ENCODE measurements at regions not wholly inside any gene's neighbourhood (a gene's known extent, or its start where the extent isn't known, plus 50 kb on each side); places are given as distances from the start of the nearest gene placed in this dataset.

DNA sequence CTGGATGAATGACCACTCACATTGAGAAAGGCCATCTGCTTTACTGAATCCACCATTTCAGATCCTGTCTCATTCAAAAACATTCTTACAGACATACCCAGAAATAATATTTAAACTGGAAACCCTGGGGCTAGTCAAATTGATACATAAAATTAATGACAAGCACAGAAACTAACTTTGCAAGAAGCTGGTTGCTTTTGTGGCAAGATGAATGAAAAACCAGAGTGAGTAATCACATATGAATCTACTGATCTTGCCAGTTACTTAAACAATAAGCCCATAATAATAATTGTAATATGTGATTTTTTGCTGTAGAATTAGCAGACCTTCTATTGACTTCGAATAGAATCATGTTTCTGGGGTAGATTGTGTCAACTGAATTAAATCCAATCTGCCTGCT lies 235.1 kb downstream of the PPARGC1A start:
- DNase-seq = no peak

DNA sequence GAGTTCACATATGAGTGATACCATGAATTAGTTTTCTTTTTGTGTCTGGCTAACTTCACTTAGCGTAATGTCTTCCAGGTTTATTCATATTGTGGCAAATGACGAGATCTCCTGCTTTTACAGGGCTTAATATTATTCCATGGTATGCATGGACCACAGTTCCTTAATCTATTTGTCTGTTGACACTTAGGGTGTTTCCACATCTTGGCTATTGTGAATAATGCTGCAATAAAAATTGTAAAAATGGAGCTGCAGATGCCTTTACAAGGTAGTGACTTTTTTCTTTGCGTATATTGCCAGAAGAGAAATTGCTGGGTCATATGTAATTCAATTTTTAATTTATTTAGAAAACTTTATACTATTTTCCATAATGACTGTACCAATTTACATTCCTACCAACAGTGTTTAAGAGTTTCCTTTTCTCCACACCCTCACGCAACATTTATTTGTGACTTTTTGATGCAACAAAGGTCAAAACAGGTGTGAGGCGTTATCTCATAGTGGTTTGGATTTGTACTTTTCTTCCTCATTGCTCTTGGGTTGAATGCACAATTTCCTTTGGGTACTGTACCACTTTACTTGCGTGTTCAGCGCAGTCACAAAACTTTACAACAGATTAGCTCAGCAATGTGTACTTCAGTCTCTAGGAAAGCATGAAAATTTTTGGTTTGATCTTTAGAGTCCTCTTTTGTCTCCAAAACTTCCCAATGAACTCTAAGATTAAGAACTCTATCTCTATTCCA lies 240.8 kb downstream of the PPARGC1A start:
- DNase-seq = no peak

DNA sequence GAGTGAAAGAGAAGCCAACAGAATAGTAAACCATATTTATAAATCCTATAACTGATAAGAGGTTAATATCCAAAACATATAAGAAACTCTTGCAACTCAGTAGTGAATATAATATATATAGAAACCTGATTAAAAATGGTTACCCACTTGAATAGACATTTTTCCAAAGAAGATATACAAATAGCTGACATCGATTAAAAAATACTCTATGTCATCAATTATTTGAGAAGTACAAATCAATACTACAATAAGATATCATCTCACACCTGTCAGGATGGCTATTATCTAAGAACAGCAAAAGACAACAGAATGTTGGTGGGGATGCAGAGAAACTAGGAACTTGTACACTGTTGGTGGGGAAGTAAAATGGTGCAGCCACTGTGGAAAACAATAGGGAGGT lies 254.4 kb downstream of the PPARGC1A start:
- no peak for DNase-seq

DNA sequence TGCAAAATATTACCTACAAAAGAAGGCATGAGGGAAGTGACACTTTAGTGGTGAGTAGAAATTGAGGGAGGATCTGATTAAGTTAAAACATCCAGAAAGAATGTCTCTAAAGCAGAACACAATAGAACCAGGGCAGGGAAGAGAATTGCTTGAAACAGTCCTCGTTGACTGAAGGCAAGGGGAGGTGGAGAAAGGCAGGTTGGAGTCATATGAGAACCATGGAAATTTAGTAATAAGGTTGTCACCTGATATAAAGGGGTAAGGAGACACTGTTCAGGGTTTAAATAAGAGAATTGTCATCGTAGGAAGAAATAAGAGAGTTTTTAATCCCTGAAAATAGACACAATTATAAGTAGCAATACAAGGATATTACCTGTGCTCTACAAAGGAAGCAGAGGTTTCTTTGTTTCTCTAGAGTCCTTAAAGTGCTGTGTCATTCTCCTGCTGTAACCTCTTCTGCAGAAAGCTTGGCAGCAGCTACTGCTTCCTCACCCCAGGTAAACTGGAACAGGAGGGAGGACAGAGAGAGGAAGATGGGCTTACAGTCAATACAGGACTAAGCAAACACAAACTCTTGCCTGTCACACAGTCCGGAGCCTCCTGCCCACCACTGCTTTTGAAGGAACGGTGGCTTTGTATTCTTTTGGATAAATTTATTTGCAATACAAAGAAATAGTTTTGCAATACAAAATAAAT lies 258.4 kb downstream of the PPARGC1A start:
- DNase-seq = no peak

DNA sequence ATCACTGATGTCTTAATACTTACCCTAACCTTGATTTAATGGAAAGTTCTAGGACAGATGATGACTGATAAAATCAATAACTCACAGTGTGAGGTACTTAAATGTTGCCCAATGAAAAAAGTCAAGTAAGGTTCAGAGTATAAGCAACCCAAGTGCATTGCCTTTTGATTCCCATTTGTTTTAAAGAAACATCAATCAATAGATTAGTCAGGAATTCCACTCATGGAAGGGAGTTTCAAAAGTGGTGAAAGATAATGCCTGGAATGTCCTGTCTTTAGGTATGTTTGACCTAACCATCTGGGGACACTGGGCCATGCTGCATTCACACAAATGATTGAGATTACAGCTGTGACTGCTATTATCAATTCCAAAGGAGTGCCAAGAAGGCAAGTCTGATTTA lies 259.7 kb downstream of the PPARGC1A start:
- DNase-seq = no peak

DNA sequence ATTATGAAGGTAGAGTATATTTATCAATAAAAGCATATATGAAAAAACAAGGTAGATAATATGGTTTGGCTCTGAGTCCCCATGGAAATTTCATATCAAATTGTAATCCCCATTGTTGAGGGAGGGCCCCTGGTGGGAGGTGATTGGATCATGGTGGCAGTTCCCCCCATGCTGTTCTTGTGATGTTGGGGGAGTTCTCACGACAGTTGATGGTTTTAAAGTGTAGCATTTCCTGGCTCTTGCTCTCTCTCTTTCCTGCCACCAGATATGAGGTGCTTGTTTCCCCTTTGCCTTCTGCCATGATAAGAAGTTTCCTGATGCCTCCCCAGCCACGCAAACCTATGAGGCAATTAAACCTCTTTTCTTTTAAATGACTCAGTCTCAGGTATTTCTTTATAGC lies 260.4 kb downstream of the PPARGC1A start:
- DNase-seq = no peak

DNA sequence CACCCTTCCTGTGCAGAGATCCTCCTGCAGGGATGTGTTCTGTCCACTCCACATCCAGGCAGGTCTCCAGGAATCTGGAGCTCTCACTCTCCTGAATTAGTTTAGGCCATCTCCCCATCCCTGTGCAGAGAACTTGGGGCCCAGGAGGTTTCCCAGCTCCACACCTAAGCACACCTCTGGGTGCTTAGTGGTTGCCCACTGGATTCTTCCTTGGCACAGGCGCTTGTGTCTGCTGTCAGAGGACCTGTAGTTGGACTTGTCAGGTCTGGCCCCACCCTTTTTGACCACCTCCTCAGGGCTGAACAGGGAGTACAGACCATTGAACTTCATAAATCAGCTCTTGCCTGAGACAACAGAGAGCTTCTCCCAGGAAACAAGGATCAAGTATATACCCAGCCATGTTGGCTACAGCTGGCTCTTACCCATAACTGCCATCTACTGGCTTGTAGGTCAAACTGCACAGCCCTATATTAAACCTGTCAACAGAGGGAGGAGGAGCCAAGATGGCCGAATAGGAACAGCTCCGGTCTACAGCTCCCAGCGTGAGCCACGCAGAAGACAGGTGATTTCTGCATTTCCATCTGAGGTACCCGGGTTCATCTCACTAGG lies 275.5 kb downstream of the PPARGC1A start:
- DNase-seq = peak; percentile 5 to 49

DNA sequence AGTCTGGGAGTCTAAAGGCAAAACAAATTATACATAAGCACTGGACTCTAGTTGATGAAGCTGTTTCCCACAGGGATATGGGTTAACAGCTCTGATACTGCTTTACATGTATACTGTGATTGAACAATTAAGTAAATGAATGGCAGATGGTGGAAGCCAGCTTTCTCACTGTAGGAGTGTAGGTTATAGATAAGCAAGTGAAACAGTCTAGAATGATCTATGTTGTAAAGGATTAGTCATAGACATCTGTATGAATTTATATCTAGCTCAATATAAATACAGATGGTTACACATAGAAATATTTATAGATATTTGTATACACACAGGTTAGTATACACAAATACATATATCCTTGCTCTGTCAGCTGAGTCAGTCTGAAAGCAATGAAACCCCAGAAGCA lies 276.1 kb downstream of the PPARGC1A start:
- no peak for DNase-seq

DNA sequence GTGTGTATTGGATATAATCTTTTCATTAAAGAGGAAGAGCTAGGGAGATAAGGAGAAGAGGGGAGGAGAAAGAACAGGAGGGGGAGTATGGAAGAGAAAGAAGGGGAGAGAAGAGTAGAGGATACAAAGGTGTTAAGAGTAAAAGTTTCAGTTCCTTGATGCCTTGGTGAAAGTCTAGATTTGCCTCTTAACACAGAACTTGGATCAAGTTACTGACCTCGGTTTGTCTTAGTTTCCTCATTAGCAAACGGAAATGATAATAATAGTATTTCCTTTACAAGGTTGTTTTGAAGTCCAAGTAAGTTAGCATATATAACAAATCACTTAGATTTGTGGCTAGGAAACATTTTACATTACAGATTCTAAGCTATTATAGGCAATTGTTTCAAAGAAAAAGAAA lies 287.1 kb downstream of the PPARGC1A start:
- no peak for DNase-seq

DNA sequence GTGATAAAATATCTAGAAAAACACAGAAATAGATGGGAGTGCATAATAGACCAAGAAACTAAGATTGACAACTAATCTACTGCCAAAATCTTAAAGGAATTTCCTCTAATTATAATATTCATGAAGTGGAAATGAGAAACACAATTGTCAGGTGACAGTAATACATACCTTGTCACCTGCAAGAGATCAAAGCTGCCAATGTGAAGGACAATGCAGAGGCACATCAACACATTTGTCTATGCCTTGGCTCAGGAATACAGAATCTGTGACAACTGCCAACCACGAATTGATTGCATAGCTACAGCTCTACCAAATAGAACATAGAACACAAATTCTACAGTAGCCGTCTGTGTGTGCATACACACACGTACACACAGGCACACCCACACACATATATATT lies 295.7 kb downstream of the PPARGC1A start:
- no peak for DNase-seq

DNA sequence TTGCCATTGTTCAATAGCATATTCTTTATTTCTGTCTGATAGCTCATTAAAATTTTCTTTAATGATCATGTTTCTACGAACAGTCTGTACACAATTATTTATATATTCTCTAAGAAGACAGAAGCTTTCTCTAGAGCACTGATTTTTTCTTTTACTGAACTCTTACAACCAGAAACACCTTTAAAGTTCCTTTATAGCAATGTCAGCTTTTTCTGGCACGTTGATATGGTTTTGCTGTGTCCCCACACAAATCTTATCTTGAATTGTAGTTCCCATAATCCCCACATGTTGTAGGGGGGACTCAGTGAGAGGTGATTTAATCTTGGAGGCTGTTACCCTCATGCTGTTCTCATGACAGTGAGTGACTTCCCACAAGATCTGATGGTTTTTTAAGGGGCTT lies 299.4 kb downstream of the PPARGC1A start:
- no peak for DNase-seq

DNA sequence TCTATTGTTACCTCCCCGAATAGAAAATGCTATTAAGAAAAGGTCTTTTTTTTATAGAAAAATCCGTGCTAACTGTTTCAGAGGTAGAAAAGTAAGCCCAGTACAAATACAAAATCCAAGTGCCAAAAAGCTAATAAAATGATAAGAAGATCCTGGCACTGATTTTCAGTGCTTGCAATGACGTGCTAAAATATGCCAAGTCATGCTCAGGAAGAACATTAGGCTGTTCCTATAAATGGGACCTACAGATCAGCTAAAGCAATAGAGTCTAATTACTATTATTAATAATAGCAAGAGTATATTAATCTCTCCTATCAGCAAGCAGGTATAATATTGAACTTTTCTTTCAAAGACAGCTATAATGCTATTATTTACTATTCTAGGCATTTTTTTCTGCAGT lies 305.8 kb downstream of the PPARGC1A start:
- no peak for DNase-seq

DNA sequence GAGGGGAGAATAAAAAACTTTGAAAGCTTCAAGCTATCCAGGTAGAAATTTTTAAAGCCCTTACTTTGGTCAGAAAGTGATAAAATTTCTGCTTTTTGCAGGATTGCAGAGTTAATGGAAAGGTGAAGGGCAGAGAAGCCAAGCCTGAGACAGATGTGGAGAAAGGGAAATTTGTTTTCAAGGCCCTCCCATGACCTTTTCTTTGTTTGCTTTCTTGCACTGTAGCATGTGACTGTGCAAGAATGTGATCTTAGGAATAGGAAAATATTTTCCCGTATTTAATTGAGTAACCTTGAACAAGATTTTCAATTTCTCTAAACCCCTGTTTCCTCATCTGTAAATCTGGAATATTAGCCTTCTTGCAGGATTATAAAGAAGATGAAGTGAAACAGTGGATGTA lies 307.2 kb downstream of the PPARGC1A start:
- no peak for DNase-seq

DNA sequence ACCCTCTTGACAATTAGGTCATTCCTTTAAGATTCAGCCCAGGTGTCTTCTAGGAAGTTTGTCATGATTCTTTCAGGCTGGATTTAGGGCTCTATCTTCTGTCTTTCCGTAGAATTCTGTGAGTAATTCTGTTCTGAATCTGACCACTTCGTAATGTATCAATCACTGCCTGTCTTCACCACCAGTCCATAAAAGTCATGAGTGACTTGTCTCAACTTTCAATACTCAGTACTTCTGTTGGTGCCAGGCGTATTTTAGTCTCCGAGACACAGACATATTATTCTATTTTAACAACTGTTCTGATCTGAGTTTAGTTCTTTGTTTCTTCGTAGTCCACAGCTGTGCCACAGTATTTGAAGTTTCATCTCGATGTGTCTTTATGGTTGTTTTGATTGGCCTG lies 310.7 kb downstream of the PPARGC1A start:
- no peak for DNase-seq

DNA sequence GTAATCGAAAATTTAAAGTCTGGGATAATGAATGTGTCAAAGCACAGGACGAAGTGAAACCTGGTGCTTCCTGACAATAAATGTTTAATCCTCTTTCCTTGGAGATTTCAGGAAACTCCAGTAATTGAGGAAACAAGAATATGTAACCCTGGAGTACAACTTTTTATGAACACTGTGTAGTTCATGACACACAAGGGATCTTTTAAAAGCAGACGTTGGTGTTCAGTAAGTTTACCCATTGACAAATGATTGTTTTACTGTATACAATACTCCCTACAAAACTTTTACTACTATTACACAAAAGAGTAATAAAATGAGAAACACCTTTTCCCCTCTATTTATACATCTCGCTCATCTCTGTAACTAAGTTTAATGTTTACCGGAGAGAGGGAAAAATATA lies 312.4 kb downstream of the PPARGC1A start:
- no peak for DNase-seq

DNA sequence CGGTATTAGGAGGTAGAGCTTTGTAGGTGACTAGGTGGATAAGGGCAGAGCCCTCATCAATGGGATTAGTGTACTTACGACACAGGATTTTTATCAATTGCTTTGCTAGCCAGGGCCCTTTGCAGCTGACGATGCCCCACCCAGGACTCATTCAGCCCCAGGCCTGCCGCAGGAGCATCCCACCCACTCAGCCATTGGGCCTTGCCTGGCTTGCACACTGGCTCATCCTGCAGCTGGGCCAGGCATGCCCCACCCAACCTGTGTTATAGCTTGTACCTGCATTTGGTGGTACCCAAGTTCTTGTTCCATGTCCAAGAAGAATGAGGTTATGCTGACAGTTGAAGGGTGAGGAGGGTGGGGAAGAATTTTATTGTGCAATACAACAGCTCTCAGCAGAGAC lies 317.5 kb downstream of the PPARGC1A start:
- no peak for DNase-seq

DNA sequence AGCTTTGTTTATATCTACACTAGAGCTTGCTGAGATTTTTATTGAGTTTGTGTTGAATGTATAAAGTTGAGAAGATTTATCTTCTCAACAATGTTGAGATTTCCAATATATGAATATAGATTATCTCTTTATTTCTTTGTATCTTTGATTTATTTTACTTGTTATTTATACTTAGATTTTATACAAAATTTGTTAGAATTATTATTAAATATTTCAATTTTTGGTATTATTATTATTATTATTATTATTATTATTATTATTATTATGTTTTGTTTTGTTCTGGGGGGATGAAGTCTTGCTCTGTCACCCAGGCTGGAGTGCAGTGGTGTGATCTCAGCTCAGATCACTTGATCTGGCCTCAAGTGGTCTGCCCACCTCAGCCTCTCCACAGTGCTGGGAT lies 322.5 kb downstream of the PPARGC1A start:
- no peak for DNase-seq

DNA sequence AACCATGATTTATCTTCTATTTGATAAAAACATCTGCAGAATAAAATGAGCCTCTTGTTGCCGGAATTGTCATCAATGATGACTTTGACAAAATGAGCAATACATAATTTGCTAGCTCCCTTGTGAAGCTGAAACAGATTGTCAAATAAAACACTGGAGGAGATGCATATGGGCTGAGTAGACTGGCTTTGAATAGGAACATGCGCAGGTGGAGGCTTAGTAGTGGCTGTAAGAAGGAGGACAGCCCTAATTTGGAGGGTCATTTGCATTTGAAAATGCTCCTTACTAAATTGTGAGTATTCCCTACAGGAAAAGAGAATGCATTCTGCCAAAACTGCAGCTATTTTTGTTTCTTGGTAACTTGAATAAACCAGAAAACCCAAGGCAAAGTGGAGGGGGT lies 329.1 kb downstream of the PPARGC1A start:
- no peak for DNase-seq

DNA sequence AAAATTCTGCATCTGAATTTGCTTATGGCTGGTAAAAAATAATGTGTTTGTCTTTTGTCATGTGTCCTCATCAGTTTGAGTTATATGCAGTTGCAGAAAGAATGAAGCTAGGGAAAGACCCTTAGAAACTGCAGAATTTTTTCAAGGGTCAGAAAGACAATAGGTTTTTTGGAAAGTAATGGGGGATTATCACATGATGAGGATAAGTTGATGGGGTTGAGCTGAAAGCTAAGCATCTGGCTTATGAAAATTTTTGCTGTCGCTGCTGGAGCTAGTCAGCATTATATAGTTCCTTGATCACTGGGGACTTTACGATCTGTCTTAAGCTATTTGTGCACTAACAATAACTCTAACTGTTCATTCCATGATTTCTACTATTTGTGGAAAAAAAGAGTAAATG lies 331.7 kb downstream of the PPARGC1A start:
- DNase-seq = no peak

DNA sequence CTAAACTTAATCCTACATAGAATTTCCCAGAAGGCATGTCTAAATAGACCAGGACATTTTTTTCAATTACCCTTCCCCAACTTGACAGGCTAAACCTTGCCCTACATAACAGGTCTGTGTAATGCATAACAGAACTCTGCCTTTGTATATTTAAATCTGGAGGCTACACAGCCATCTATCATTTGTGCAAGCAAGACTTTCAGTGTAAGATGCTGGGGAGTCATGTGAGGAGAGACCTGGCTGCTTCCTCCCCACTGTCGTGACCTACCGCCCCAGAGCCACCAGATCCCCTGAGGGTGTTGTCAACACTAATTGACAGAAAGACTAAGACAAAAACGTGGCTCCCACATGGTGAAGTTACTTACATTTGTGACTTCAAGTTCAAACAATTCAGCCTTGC lies 342.2 kb downstream of the PPARGC1A start:
- no peak for DNase-seq

DNA sequence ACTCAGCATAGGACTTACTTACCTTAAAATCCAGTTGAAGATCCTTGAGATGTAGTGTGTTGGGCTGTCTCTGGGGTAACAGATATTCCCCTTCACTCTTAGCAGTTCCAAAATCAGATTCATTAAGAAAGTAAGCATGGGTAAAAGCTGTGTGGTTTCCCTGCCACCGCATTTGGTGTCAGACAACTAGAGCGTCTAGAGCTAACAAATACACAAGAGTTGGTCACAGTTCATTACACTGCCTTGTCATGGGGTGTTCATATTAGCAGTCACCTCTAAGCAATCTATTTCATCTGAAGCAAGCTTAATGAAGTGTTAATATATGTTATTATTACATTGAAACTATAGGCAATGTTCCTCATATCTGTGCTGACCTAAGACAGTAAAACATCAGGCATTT lies 342.8 kb downstream of the PPARGC1A start:
- no peak for DNase-seq

DNA sequence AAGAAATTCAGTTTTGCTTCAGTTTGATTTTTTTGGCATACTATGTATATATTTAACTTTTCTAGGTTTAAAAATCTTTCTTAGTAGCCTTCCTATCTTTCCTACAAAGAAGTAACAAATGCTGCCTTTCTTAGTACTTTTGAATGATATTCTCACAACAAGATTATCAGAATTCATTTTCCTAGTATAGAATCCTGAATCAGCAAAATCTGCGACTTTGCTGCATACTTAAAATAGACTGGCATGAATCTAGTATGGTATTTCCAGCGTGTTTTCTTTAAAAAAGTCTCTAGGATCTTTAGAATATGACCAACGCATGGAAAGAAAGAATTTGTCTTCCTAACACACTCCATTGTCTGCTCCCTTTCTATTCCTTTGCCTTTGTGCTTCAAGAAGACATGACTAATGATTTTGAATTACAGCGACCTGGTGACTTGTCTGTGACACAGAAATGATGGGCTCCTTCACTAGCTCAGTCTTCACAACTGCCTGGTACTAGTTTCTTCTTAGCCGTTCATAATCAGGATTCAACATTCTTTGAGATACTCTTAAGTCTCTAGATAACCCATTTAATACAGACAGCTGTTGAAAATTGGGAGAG lies 349.8 kb downstream of the PPARGC1A start:
- no peak for DNase-seq

DNA sequence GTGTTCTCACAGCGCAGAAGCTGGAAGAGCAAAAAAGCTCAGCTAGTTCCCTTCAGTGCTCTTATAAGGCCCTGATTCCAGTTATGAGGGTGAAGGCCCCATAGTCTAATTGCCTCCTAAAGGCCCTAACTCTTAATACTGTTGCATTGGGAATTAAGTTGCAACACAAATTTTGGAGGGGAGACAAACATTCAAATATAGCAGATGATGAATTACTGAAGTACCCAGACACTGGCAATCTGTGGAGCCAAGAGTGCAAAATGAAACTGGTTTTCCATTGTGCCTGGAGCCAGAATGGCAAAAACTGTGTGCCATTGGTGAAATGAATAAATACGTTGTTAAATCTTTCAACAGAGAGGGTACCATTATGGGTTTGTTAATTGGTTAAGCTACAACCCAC lies 356.0 kb downstream of the PPARGC1A start:
- no peak for DNase-seq

DNA sequence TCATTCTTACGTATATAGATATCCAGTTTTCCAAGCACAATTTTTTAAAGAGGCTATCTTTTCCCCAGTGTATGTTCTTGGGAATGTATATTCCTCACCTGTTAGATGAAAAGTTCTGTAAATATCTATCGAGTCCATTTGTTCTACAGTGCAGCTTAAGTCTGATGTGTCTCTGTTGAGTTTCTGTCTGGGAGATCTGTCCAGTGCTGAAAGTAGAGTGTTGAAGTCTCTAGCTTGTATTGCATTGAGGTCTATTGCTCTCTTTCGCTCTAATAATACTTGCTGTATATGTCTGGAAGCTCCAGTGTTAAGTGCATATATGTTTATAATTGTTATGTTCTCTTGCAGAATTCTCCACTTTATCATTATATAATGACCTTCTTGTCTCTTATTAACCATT lies 373.1 kb downstream of the PPARGC1A start:
- no peak for DNase-seq
